HG03520 (cell line): ENCODE measurements at regions not wholly inside any gene's neighbourhood (a gene's known extent, or its start where the extent isn't known, plus 50 kb on each side); places are given as distances from the start of the nearest gene placed in this dataset.
"Not testable (repeated sequence)": the region's sequence is repeated elsewhere in the genome, so short reads cannot be mapped to it uniquely, and the experiment has no call there.

Experiments
- ATAC-seq: cut with Tn5 transposase; IDR thresholded peaks from one replicate; pipeline ENCODE4 v1.9.1; 2021; ENCODE audit warnings: mild to moderate bottlenecking, moderate library complexity; ENCODE audit not compliant: unreplicated experiment

DNA sequence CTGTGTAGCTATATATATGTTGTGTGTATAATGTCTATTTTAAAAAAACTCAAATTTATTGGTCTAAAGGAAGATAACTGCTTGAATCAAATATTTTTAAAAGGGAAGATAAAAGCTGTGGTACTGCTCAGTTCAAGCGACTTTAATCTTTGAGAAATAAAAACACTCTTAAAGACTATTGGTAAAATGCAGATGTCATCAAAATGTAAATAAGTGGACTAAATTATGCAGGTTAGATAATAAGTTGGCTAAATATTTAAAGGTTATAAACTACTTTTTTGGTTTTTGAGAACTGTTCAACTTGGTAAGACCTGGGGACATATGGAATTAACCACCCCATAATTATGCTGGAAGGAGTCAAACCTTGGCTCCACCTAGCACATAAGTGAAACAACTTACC is 144.7 kb upstream of the ITM2A start:
- ATAC-seq = no peak

DNA sequence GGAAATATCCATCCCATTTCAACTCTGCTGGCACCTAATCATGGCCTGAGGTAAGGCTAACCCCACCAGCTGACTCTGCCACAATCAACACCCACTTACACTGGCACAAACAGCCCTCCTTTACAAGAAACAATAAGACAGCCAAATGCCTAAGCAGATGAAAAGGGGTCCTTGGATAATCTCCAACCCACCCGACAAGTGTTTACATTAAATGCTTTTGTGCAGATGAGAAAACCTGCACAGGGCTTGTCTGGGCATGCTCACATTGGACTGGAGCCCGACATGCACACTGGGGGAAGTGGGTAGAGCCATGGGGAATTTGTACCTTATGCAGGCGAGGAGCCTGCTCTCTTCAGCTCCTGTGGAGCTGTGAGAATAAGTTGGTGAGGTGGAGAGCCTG is 138.9 kb upstream of the ITM2A start:
- ATAC-seq = no peak

- no peak for ATAC-seq
Measured at GRCh38 chrX:79482686-79483085, 115.6 kb upstream of the ITM2A start.

DNA sequence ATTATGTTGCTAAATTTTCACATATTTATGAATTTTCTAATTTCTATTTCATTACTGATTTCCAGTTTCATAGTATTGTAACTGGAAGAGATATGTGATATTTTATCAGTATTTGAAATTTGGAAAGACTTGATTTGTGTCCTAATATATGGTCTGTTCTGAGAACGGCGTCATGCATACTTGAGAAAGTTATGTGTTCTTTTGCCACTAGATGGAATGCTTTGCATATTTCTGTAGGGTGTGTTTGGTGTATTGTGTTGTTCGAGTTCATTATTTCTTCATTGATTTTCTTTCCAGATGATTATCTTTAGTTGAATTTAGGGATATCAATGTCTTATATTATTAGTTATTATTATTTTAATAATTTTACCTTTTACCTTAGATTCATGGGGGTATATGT is 110.6 kb upstream of the ITM2A start:
- no peak for ATAC-seq

GRCh38 chrX:79466636-79467035 is 99.5 kb upstream of the ITM2A start:
- ATAC-seq = peak; percentile 58

GRCh38 chrX:79462458-79462857 is 95.3 kb upstream of the ITM2A start:
- ATAC-seq = no peak

GRCh38 chrX:79456593-79456992 is 89.5 kb upstream of the ITM2A start:
- not testable (repeated sequence) for ATAC-seq

DNA sequence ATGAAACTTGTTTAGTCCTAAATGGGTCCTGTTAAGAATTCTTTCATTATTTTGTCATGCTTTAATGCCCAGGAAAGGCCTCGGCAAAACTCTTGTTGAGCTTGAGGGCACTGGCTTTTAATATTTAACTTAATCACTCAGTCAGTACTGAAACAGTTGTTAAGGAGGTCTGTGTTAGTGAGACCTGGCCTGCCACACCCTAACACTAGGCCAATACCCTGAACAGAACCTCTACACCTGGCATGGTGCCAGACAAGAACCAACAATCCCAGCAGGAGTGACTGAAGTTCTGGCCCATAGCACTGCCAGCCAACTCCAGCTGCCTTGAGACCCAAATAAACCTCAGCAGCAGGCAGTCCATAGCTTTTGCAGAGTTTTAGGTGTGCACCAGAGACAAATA is 85.7 kb upstream of the ITM2A start:
- ATAC-seq = no peak

- no peak for ATAC-seq
Measured at GRCh38 chrX:79444694-79445210, 77.6 kb upstream of the ITM2A start.

- ATAC-seq = no peak
Measured at GRCh38 chrX:79443121-79443520, 76.0 kb upstream of the ITM2A start.

DNA sequence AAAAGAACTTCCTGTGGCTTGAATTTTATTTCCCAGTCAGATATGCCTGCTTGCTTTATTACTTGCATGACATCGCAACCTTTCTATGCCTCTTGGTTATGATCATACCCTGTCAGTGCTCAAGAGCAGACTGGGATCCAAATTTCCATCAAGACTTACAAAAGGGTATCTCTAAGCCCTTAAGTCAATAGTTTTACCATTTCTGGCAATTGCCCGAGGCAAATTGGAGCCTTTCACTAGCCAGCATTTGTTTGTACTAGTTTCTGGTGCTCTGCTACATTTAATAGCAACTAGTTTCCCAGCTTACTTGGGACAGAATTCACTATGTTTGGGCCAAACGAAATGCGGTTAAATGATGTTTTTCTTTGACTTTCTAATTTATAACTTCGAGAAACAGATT is 73.2 kb upstream of the ITM2A start:
- ATAC-seq = no peak
